ENCODE measurements at regions not wholly inside any gene's neighbourhood (a gene's known extent, or its start where the extent isn't known, plus 50 kb on each side); places are given as distances from the start of the nearest gene placed in this dataset.

DNA sequence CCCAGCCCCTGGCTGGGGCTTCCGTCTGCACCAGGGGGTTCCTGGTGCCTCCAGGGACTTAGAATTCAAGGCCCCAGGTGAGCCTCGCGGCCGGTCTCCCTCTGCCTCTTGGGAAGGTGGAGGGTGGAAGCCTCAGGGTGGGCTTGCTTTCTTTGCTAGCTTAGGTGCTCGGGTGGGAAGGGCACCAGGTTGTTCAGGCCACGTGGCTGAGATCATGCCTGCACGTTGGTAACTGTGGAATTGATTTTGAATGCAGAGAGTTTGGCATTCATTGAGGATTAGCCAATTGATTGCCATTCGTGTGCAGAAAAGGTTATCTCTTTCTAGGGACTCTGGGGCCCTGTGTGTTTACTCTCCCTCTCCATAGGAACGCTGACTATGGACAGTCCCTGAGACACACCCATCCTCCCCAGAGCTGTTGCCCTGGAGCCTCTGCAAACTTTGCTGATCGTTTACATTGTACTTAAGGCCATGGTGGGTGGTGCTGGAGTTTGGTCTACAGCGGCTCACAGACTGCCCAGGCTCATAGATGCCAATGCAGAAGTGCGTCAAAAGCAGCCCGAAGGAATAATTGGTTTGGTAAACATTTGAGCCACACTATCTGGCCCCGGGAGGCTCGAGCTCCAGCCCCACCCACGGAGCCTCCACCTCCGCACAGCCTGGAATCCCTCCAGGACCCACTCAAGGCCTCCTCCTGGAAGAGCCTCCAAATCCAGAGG lies 1457.7 kb downstream of the BRD1 start:
- no peak overlapping the region for H3K4me3 ChIP-seq (ENCODE audit: control insufficient read depth, low read depth, low read length)
- DNase-seq (ENCODE audit: low read depth): no peak
- TF ChIP-seq, protein P1, sequence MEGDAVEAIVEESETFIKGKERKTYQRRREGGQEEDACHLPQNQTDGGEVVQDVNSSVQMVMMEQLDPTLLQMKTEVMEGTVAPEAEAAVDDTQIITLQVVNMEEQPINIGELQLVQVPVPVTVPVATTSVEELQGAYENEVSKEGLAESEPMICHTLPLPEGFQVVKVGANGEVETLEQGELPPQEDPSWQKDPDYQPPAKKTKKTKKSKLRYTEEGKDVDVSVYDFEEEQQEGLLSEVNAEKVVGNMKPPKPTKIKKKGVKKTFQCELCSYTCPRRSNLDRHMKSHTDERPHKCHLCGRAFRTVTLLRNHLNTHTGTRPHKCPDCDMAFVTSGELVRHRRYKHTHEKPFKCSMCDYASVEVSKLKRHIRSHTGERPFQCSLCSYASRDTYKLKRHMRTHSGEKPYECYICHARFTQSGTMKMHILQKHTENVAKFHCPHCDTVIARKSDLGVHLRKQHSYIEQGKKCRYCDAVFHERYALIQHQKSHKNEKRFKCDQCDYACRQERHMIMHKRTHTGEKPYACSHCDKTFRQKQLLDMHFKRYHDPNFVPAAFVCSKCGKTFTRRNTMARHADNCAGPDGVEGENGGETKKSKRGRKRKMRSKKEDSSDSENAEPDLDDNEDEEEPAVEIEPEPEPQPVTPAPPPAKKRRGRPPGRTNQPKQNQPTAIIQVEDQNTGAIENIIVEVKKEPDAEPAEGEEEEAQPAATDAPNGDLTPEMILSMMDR (IDR thresholded peaks at IDR 0.05; ENCODE audit: control insufficient read depth, insufficient read depth, low read depth, low read length, missing control alignments): no peak

DNA sequence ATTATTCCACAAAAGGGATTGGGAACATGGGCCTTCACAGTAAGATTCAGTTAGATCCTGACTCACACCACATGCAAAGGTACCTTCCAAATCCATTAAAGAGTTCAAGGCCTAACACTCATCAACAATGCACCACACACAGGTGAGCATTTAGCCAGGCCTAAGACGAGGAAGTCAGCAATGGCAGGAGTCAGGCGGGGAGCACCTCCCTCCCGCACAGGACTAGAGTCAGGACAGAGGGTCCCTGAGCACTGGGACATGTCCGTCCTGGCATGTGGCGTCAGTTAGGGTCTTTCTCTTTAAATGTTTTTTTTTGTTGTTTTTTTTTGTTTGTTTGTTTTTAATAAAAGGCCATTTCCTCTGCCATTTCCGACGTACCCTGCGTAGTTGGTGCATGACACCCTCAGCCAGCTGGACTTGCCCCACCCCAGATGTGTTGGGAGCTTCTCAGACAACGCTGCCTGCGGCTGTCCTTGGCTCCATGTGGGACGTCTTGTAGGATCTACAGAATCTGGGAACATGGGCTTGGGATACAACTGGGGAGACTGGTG lies 1458.6 kb downstream of the BRD1 start:
- H3K4me3 ChIP-seq (ENCODE audit: control insufficient read depth, low read depth, low read length): no peak overlapping the region
- DNase-seq (ENCODE audit: low read depth): no peak
- TF ChIP-seq, protein P1 (IDR thresholded peaks at IDR 0.05; ENCODE audit: control insufficient read depth, insufficient read depth, low read depth, low read length, missing control alignments): no peak

GRCh38 chr22:48367731-48368130 lies 1459.9 kb downstream of the BRD1 start:
- H3K4me3 ChIP-seq (ENCODE audit: control insufficient read depth, low read depth, low read length): no peak overlapping the region
- DNase-seq (ENCODE audit: low read depth): no peak
- TF ChIP-seq, protein P1 (IDR thresholded peaks at IDR 0.05; ENCODE audit: control insufficient read depth, insufficient read depth, low read depth, low read length, missing control alignments): no peak

- no peak for DNase-seq (ENCODE audit: low read depth)
- TF ChIP-seq, protein P1 (IDR thresholded peaks at IDR 0.05; ENCODE audit: control insufficient read depth, insufficient read depth, low read depth, low read length, missing control alignments): no peak
- H3K4me3 ChIP-seq (ENCODE audit: control insufficient read depth, low read depth, low read length): no peak overlapping the region
Observed at GRCh38 chr22:48366591-48366990, 1461.1 kb downstream of the BRD1 start.

DNA sequence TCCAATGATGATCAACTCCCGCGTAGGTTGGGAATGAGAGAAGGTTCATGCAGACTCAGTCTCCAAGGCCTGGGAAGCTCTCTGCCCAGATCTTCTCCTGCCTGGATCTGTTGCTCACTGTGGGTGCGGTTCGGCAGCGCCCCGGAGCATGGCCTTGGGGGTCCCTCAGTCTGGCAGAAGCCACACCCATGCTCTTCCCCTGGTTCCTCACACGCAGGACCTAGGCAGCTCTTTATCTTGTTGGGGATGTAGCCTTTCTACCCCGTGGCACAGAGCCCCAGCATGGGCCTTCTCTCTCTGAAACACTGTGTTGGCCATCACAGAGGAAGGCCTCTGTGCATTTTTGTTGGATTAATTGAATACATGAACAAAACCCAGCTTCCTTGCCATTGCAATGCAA lies 1461.6 kb downstream of the BRD1 start:
- TF ChIP-seq, protein P1 (IDR thresholded peaks at IDR 0.05; ENCODE audit: control insufficient read depth, insufficient read depth, low read depth, low read length, missing control alignments): no peak
- no peak for DNase-seq (ENCODE audit: low read depth)
- no peak overlapping the region for H3K4me3 ChIP-seq (ENCODE audit: control insufficient read depth, low read depth, low read length)

- DNase-seq (ENCODE audit: low read depth): no peak
- no peak overlapping the region for H3K4me3 ChIP-seq (ENCODE audit: control insufficient read depth, low read depth, low read length)
- TF ChIP-seq, protein P1 (IDR thresholded peaks at IDR 0.05; ENCODE audit: control insufficient read depth, insufficient read depth, low read depth, low read length, missing control alignments): no peak
Observed at GRCh38 chr22:48365386-48365785, 1462.3 kb downstream of the BRD1 start.

Measured in AG09309 (cell line).